Keratinocyte (primary cell): ENCODE measurements at regions not wholly inside any gene's neighbourhood (a gene's known extent, or its start where the extent isn't known, plus 50 kb on each side); places are given as distances from the start of the nearest gene placed in this dataset.
A peak's percentile ranks its signal among the peaks of the same experiment; 100 is the strongest.

ENCODE experiments used
- DNase-seq: peaks from one replicate; pipeline ENCODE4 v3.0.0-alpha.2; 2011; ENCODE audit warnings: low read depth, missing footprints, low spot score
- FAIRE-seq: peaks from 2 replicates; lab custom pipeline; 2011; peaks lifted over from hg19 to GRCh38; lab: Jason Lieb, UNC
- H2AFZ ChIP-seq: 2 replicates; pipeline ENCODE4 v1.6.0; 2012; ENCODE audit warnings: low read length, control low read depth, inconsistent platforms; ENCODE audit not compliant: control insufficient read depth
- H3K27ac ChIP-seq: 2 replicates; pipeline ENCODE4 v1.5.1; 2011; ENCODE audit warnings: low read length; ENCODE audit not compliant: control insufficient read depth, insufficient read depth
- H3K27me3 ChIP-seq: 3 replicates; pipeline ENCODE4 v1.6.0; 2011; ENCODE audit warnings: low read length; ENCODE audit not compliant: control insufficient read depth, insufficient read depth; ENCODE audit errors: extremely low read depth
- H3K36me3 ChIP-seq, 2 experiments: 2 replicates in 1 of 2; 3 replicates in 1 of 2; pipeline ENCODE4 v1.5.1; 2011; ENCODE audit warnings: low read length in 2 of 2, mild to moderate bottlenecking in 1 of 2; ENCODE audit not compliant: control insufficient read depth in 2 of 2, insufficient read depth in 2 of 2; ENCODE audit errors: extremely low read depth in 1 of 2
- H3K4me1 ChIP-seq: 3 replicates; pipeline ENCODE4 v1.5.1; 2011; ENCODE audit warnings: low read length; ENCODE audit not compliant: control insufficient read depth, insufficient read depth; ENCODE audit errors: extremely low read depth
- H3K4me2 ChIP-seq: 3 replicates; pipeline ENCODE4 v1.6.0; 2011; ENCODE audit warnings: low read depth, low read length; ENCODE audit not compliant: control insufficient read depth, insufficient read depth; ENCODE audit errors: extremely low read depth
- H3K4me3 ChIP-seq, 3 experiments: fragments of 200-600 bp in 1 of 3; sonication (generic) in 1 of 3; 2 replicates in 2 of 3; 3 replicates in 1 of 3; pipeline ENCODE4 v1.5.1; 2011 to 2016; ENCODE audit warnings: low read length in 3 of 3, mild to moderate bottlenecking in 3 of 3, control low read depth in 2 of 3, inconsistent platforms in 1 of 3, low read depth in 1 of 3, mixed read lengths in 1 of 3, mixed run types in 1 of 3, moderate library complexity in 1 of 3; ENCODE audit not compliant: control insufficient read depth in 2 of 3, insufficient read depth in 2 of 3; ENCODE audit errors: extremely low read depth in 1 of 3
- H3K79me2 ChIP-seq: 2 replicates; pipeline ENCODE4 v1.6.0; 2012; ENCODE audit warnings: low read length; ENCODE audit not compliant: control insufficient read depth, insufficient read depth
- H3K9ac ChIP-seq: 3 replicates; pipeline ENCODE4 v1.6.0; 2011; ENCODE audit warnings: low read length; ENCODE audit not compliant: control insufficient read depth, insufficient read depth; ENCODE audit errors: extremely low read depth
- H3K9me1 ChIP-seq: 3 replicates; pipeline ENCODE4 v1.6.0; 2011; ENCODE audit warnings: low read length; ENCODE audit not compliant: control insufficient read depth, insufficient read depth; ENCODE audit errors: extremely low read depth
- H3K9me3 ChIP-seq: 2 replicates; pipeline ENCODE4 v1.5.1; 2012; ENCODE audit warnings: low read depth, low read length; ENCODE audit not compliant: control insufficient read depth
- H4K20me1 ChIP-seq: 3 replicates; pipeline ENCODE4 v1.6.0; 2011; ENCODE audit warnings: low read length; ENCODE audit not compliant: control insufficient read depth, insufficient read depth; ENCODE audit errors: extremely low read depth
- EZH2 ChIP-seq: IDR thresholded peaks from one replicate; pipeline ENCODE4 v1.6.1; 2012; ENCODE audit warnings: inconsistent platforms, mild to moderate bottlenecking, low read length, moderate library complexity
- dilution Hi-C: fragments of 300-500 bp; cut with MboI; formaldehyde crosslinking; loops from one replicate; pipeline ENCODE4 v1.7.0; 2020; ENCODE audit warnings: low sequenced_read_pairs; ENCODE audit not compliant: extremely low pct_ligation_motif_present
- TF ChIP-seq, protein P1 (sequence below), 3 experiments: IDR thresholded peaks in 1 of 3; conservative IDR thresholded peaks in 1 of 3; optimal IDR thresholded peaks in 1 of 3; 2 replicates in 2 of 3; 3 replicates in 1 of 3; pipeline versions ENCODE3 to v1.5.1; 2011; ENCODE audit warnings: low read length in 3 of 3, mild to moderate bottlenecking in 3 of 3, moderate library complexity in 2 of 3, control low read depth in 1 of 3, inconsistent platforms in 1 of 3; ENCODE audit not compliant: insufficient read depth in 2 of 3; ENCODE audit errors: extremely low read depth in 1 of 3

GRCh38 chr3:127134466-127134865 is 58.5 kb upstream of the PRR23E start:
- H3K27me3 ChIP-seq: peaks cover 45% of the 10 kb centered on the region
- no peak overlapping the region for H3K4me2 ChIP-seq
- TF ChIP-seq EZH2: no peak
- TF ChIP-seq, protein P1, sequence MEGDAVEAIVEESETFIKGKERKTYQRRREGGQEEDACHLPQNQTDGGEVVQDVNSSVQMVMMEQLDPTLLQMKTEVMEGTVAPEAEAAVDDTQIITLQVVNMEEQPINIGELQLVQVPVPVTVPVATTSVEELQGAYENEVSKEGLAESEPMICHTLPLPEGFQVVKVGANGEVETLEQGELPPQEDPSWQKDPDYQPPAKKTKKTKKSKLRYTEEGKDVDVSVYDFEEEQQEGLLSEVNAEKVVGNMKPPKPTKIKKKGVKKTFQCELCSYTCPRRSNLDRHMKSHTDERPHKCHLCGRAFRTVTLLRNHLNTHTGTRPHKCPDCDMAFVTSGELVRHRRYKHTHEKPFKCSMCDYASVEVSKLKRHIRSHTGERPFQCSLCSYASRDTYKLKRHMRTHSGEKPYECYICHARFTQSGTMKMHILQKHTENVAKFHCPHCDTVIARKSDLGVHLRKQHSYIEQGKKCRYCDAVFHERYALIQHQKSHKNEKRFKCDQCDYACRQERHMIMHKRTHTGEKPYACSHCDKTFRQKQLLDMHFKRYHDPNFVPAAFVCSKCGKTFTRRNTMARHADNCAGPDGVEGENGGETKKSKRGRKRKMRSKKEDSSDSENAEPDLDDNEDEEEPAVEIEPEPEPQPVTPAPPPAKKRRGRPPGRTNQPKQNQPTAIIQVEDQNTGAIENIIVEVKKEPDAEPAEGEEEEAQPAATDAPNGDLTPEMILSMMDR (optimal IDR thresholded peaks at IDR 0.05 in 1 of 3, IDR thresholded peaks at IDR 0.05 in 1 of 3, conservative IDR thresholded peaks at IDR 0.05 in 1 of 3; ENCODE audit: extremely low read depth in 1 of 3, insufficient read depth in 2 of 3, low read length in 3 of 3): no peak
- no peaks in the 10 kb centered on the region for H3K79me2 ChIP-seq
- FAIRE-seq (no peak), DNase-seq (no peak)
- H3K27ac ChIP-seq: no peak overlapping the region
- H3K4me1 ChIP-seq: peaks cover 5% of the 10 kb centered on the region
- H4K20me1 ChIP-seq: no peaks in the 10 kb centered on the region
- H3K9me3 ChIP-seq: no peaks in the 10 kb centered on the region
- H3K4me3 ChIP-seq: no peak overlapping the region
- dilution Hi-C loops: no loop called here
- H3K9ac ChIP-seq: no peak overlapping the region
- H2AFZ ChIP-seq: no peak overlapping the region
- H3K9me1 ChIP-seq: no peaks in the 10 kb centered on the region
- no peaks in the 10 kb centered on the region for H3K36me3 ChIP-seq

GRCh38 chr3:127134887-127135240 is 58.1 kb upstream of the PRR23E start:
- H3K27me3 ChIP-seq: peaks cover 44% of the 10 kb centered on the region
- peaks cover 5% of the 10 kb centered on the region for H3K4me1 ChIP-seq
- H2AFZ ChIP-seq: no peak overlapping the region
- FAIRE-seq (no peak), DNase-seq (no peak)
- no peaks in the 10 kb centered on the region for H3K9me3 ChIP-seq
- no peak overlapping the region for H3K4me3 ChIP-seq
- no peaks in the 10 kb centered on the region for H3K9me1 ChIP-seq
- TF ChIP-seq, protein P1 (optimal IDR thresholded peaks at IDR 0.05 in 1 of 3, IDR thresholded peaks at IDR 0.05 in 1 of 3, conservative IDR thresholded peaks at IDR 0.05 in 1 of 3; ENCODE audit: extremely low read depth in 1 of 3, insufficient read depth in 2 of 3, low read length in 3 of 3): no peak
- TF ChIP-seq EZH2: no peak
- no peaks in the 10 kb centered on the region for H3K79me2 ChIP-seq
- H3K36me3 ChIP-seq: no peaks in the 10 kb centered on the region
- dilution Hi-C loops: no loop called here
- H3K27ac ChIP-seq: no peak overlapping the region
- H4K20me1 ChIP-seq: no peaks in the 10 kb centered on the region
- H3K4me2 ChIP-seq: peak overlapping the region; percentile 50
- H3K9ac ChIP-seq: no peak overlapping the region
